Naive thymus-derived CD8-positive, alpha-beta T cell (primary cell): ENCODE measurements at regions not wholly inside any gene's neighbourhood (a gene's known extent, or its start where the extent isn't known, plus 50 kb on each side); places are given as distances from the start of the nearest gene placed in this dataset.

Experiments used
- ATAC-seq, 2 donors: fragments of 150-1000 bp; cut with Tn5 transposase in 1 of 2; sonication (Bioruptor Pico), chemical (Tn5 transposase) in 1 of 2; 1 replicate in 1 of 2; 2 replicates in 1 of 2; pipeline ENCODE4 v1.10.0; 2021; ENCODE audit warnings: mild to moderate bottlenecking in 2 of 2, moderate library complexity in 2 of 2
- POLR2A ChIA-PET: fragments of 350-600 bp; sonication (Branson Sonifier 250); formaldehyde crosslinking; loops from one replicate; lab custom pipeline; 2021; ENCODE audit warnings: antibody characterized with exemption; lab: Charles Lee
- DNase-seq, 10 donors: peaks; one replicate each; pipeline versions ENCODE4 v3.0.0 to v3.0.0-alpha.2; 2020 to 2022
- H3K27ac Mint-ChIP-seq, 10 donors: one replicate each; pipeline ENCODE4 v1.8.0; 2020 to 2022; ENCODE audit warnings: mild to moderate bottlenecking in 10 of 10, mixed read lengths in 10 of 10, moderate library complexity in 4 of 10, inconsistent platforms in 1 of 10
- H3K27me3 Mint-ChIP-seq, 5 donors: one replicate each; pipeline ENCODE4 v1.8.0; 2021 to 2022; ENCODE audit warnings: mixed read lengths in 5 of 5
- H3K36me3 Mint-ChIP-seq, 3 donors: one replicate each; pipeline ENCODE4 v1.8.0; 2020 to 2022; ENCODE audit warnings: mixed read lengths in 3 of 3, mild to moderate bottlenecking in 2 of 3, inconsistent platforms in 1 of 3
- H3K4me1 Mint-ChIP-seq, 4 donors: one replicate each; pipeline ENCODE4 v1.8.0; 2021 to 2022; ENCODE audit warnings: mixed read lengths in 4 of 4
- H3K4me3 Mint-ChIP-seq, 10 donors: one replicate each; pipeline ENCODE4 v1.8.0; 2020 to 2022; ENCODE audit warnings: mild to moderate bottlenecking in 10 of 10, mixed read lengths in 10 of 10, moderate library complexity in 6 of 10, inconsistent platforms in 1 of 10
- H3K9me3 Mint-ChIP-seq, 9 donors: one replicate each; pipeline ENCODE4 v1.8.0; 2020 to 2022; ENCODE audit warnings: mixed read lengths in 9 of 9, mild to moderate bottlenecking in 3 of 9, inconsistent platforms in 1 of 9, moderate library complexity in 1 of 9

DNA sequence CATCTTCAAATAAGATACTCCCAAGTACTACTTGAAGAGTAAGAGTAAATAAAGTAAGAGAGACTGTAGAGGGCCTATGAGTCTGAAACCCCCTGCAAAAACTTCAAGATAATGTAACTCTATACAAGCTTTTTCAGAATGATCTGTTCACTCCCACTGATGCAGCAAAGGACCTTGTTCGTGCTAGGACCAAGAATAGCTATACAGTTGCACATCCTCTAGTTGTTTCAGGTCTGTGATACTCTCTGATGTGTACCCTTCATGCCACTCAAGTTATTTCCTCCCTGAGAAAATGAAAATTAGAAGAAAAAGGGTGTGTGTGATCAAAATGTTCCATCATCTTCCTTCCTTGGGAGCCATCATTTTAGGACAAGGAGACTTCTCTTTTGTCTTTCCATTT, 204.4 kb downstream of the ALX1 start:
- H3K4me1 Mint-ChIP-seq = no peaks in the 10 kb centered on the region
- no peak overlapping the region for H3K27ac Mint-ChIP-seq
- DNase-seq (no peak), ATAC-seq (no peak)
- H3K36me3 Mint-ChIP-seq = no peaks in the 10 kb centered on the region
- peaks cover 0 to 2% (median 0%) of the 10 kb centered on the region in 9 donors for H3K9me3 Mint-ChIP-seq
- POLR2A ChIA-PET = no interaction called here
- no peak overlapping the region for H3K4me3 Mint-ChIP-seq
- H3K27me3 Mint-ChIP-seq = peaks cover 0 to 3% (median 0%) of the 10 kb centered on the region in 5 donors

DNA sequence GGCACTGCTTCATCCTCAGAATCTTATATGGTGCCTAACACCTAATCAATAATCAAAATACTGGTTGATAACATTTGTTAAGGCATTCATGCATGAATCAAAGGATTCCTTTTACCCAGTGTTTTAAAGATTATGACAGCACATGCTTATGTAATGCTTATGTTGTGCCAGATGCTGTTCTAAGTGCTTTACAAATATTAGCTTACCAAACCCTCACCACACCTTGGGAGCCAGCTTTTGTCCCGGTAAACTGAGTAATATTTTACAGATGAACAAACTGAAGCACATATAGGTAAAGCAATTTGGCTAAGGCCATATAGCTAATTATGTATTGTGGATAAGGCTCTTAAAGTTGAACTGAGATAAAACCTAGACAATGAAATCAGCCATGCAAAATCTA, 209.2 kb downstream of the ALX1 start:
- H3K27ac Mint-ChIP-seq = no peak overlapping the region
- ATAC-seq (no peak), DNase-seq (no peak)
- H3K4me3 Mint-ChIP-seq = no peak overlapping the region
- POLR2A ChIA-PET = no interaction called here
- no peaks in the 10 kb centered on the region for H3K4me1 Mint-ChIP-seq
- no peaks in the 10 kb centered on the region for H3K27me3 Mint-ChIP-seq
- H3K9me3 Mint-ChIP-seq = peaks cover 2 to 14% (median 5%) of the 10 kb centered on the region in 9 donors
- peaks cover 0 to 5% (median 0%) of the 10 kb centered on the region in 3 donors for H3K36me3 Mint-ChIP-seq

DNA sequence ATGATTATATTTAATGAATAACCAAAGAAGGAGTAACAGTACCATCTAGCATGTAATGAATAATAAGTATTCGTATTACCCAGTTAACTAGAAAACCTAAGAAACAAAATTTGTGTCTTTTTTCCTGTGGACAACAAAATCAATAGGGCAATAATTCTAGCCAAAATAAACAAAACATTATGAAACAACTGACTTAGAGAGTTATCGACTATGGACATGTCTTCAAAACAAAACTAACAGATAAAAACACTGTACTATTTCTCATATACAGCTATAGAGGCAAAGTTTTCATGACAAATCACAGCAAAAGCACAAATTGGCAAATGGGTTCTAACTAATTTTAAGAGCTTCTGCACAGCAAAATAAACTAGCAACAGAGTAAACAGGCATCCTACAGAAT, 224.1 kb downstream of the ALX1 start:
- no peak overlapping the region for H3K4me3 Mint-ChIP-seq
- peaks cover 0 to 12% (median 0%) of the 10 kb centered on the region in 9 donors for H3K9me3 Mint-ChIP-seq
- no peak for ATAC-seq
- POLR2A ChIA-PET = no interaction called here
- H3K27me3 Mint-ChIP-seq = no peaks in the 10 kb centered on the region
- H3K36me3 Mint-ChIP-seq = no peaks in the 10 kb centered on the region
- H3K27ac Mint-ChIP-seq = no peak overlapping the region
- DNase-seq = no peak
- H3K4me1 Mint-ChIP-seq = peaks cover 0 to 4% (median 0%) of the 10 kb centered on the region in 4 donors

DNA sequence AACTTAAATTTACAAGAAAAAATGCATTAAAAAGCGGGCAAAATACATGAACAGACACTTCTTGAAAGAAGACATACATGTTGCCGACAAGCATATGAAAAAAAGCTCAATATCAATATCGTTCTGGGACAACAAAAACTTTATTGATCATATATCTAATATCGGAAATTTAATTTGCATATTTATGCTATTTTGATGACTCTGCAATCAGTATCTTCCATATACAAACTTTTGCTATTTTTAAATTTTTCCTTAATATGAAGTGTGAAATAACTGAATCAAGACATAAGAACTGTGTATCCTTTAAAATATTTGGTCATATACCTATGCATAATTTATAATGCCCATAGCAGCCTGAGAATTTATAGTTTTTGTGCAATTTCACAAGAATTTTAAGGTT, 224.6 kb downstream of the ALX1 start:
- DNase-seq (no peak), ATAC-seq (no peak)
- no peaks in the 10 kb centered on the region for H3K27me3 Mint-ChIP-seq
- H3K27ac Mint-ChIP-seq = no peak overlapping the region
- H3K4me3 Mint-ChIP-seq = no peak overlapping the region
- no peaks in the 10 kb centered on the region for H3K36me3 Mint-ChIP-seq
- peaks cover 0 to 8% (median 0%) of the 10 kb centered on the region in 4 donors for H3K4me1 Mint-ChIP-seq
- H3K9me3 Mint-ChIP-seq = peaks cover 0 to 12% (median 0%) of the 10 kb centered on the region in 9 donors
- POLR2A ChIA-PET = no interaction called here

DNA sequence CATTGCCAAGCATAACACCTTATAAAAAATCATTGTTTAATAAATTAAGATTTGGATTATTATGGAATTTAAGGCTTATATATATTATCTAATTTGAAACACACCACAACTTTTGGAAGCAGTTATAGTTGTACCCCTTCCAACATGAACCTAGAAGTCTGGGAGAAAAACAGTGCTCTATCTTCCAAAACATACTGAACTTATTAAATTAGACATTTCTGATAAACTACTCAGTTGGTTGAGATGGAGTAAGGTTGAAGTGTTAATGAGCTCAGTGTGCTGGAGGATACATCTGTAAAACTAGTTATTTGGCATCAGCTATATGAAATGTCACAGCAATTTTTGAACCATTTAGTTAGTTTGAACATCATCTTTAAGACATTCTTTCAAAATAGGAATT, 227.4 kb downstream of the ALX1 start:
- H3K4me1 Mint-ChIP-seq = peaks cover 0 to 13% (median 0%) of the 10 kb centered on the region in 4 donors
- H3K27me3 Mint-ChIP-seq = no peaks in the 10 kb centered on the region
- ATAC-seq (no peak), DNase-seq (no peak)
- no peaks in the 10 kb centered on the region for H3K36me3 Mint-ChIP-seq
- H3K27ac Mint-ChIP-seq = no peak overlapping the region
- peaks cover 0 to 6% (median 0%) of the 10 kb centered on the region in 9 donors for H3K9me3 Mint-ChIP-seq
- POLR2A ChIA-PET = no interaction called here
- no peak overlapping the region for H3K4me3 Mint-ChIP-seq

DNA sequence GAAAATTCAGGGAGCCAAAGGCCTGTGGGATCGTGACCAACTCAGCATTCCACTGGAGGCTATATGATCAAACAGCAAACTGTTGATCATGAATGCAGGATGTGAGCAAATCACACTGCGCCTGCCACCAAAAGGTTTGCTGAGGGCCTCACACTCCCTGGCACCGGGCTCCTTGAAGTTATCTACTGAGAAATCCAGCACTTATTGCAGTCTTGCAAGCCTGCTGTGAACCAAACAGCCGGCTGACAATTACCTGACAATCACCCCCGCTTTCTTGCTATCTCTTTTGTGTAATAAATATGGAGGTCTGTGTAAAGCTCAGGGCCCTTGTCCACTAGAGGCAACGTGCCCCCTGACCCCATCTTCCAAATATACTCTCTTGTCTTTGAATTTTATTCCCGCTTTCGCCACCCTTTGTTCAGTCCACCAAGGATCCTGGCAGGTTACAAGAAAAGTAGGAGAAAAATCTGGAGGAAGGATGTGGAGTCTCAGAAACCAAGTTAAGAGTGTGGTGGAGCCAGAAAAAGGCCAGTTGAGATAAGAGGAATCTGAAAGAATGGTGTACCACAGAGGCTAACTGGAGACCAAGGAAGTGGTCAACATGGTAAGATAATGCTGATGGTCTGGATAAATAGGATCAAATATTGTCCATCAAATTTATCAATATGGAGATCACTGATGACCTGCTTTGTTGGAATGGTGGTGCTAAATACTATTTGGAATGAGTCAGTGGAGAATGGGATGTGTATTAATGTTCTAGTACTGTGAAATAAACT, 229.2 kb downstream of the ALX1 start:
- Mint-ChIP-seq H3K4me3 (no peak overlapping the region), H3K27me3 (no peaks in the 10 kb centered on the region), H3K9me3 (peaks cover 0 to 6% (median 0%) of the 10 kb centered on the region in 9 donors), H3K4me1 (peaks cover 0 to 13% (median 0%) of the 10 kb centered on the region in 4 donors), H3K27ac (no peak overlapping the region), H3K36me3 (no peaks in the 10 kb centered on the region)
- no peak for DNase-seq
- no peak for ATAC-seq
- POLR2A ChIA-PET = no interaction called here

DNA sequence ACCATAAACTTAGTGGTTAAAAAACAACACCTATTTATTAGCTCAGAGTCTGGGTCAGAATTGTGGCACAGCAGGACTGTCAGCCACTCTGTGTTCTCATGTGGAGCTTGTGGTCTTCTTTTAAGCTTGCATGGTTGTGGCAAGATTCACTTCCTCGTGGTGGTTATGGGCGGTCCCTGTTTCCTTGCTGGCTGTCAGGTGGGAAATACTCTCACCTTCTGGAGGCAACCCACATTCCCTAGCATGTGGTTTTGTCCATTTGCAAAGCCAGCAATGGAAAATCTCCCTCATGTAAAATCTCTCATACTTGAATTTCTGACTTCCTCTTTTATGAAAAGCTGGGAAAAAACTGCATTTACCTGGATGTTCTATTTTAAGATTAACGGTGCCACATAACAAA, 229.8 kb downstream of the ALX1 start:
- no peak overlapping the region for H3K27ac Mint-ChIP-seq
- DNase-seq (no peak), ATAC-seq (no peak)
- peaks cover 0 to 6% (median 0%) of the 10 kb centered on the region in 9 donors for H3K9me3 Mint-ChIP-seq
- no peaks in the 10 kb centered on the region for H3K36me3 Mint-ChIP-seq
- H3K27me3 Mint-ChIP-seq = no peaks in the 10 kb centered on the region
- no peak overlapping the region for H3K4me3 Mint-ChIP-seq
- POLR2A ChIA-PET = no interaction called here
- H3K4me1 Mint-ChIP-seq = peaks cover 0 to 13% (median 0%) of the 10 kb centered on the region in 4 donors

DNA sequence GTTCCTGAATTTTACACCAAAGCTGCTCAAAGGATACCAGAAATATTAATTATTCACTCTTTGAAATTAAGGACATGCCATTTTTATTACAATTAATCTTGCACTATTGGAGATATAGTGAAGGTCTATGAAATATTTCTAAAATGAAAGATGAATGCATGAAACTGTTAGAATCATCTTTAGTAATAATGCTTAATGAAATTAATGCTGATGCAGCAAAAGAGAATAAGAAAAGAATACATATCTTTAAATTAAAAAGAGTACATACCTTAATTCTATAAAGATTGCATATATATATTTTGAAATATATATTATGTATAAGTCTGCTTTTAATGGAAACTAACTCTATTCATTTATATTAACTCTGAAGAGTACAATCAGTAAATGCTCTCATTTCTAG, 236.0 kb downstream of the ALX1 start:
- no peaks in the 10 kb centered on the region for H3K36me3 Mint-ChIP-seq
- peaks cover 0 to 3% (median 0%) of the 10 kb centered on the region in 9 donors for H3K9me3 Mint-ChIP-seq
- no peak for DNase-seq
- ATAC-seq = no peak
- POLR2A ChIA-PET = no interaction called here
- no peaks in the 10 kb centered on the region for H3K27me3 Mint-ChIP-seq
- H3K4me1 Mint-ChIP-seq = no peaks in the 10 kb centered on the region
- H3K27ac Mint-ChIP-seq = no peak overlapping the region
- H3K4me3 Mint-ChIP-seq = no peak overlapping the region

DNA sequence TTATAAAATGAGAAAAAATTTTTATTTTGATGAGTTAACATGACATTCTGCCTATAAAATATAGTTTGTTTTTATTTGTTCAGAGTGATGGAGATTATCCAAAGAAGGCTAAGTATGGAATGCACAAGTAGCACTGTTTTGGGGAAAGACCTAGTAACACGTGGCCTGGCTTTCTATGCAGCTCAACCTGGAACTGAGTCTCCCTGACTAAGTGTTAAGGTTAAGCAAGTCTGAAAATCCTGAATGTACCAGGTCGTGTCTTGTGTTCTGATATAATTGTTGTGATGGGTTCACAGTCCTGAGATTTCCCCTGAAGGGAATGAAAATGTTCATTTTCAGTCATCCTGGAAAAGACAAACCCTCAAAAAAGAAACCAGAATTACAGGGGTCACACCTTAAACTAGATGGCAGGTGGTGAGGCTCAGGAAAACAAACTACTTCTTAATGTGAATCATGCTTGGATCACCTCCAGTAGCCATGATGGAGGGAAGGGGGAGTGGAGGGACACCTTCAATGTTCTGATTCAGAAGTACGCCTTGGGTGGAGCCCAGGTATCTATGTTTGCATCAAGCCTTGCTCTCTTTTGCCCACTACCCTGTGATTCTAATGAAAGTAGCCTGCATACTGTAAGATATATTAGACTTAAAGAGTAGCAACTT, 236.8 kb downstream of the ALX1 start:
- Mint-ChIP-seq H3K27ac (no peak overlapping the region), H3K4me1 (no peaks in the 10 kb centered on the region), H3K9me3 (peaks cover 0 to 3% (median 0%) of the 10 kb centered on the region in 9 donors), H3K36me3 (no peaks in the 10 kb centered on the region), H3K4me3 (no peak overlapping the region), H3K27me3 (no peaks in the 10 kb centered on the region)
- ATAC-seq (no peak), DNase-seq (no peak)
- POLR2A ChIA-PET = no interaction called here

DNA sequence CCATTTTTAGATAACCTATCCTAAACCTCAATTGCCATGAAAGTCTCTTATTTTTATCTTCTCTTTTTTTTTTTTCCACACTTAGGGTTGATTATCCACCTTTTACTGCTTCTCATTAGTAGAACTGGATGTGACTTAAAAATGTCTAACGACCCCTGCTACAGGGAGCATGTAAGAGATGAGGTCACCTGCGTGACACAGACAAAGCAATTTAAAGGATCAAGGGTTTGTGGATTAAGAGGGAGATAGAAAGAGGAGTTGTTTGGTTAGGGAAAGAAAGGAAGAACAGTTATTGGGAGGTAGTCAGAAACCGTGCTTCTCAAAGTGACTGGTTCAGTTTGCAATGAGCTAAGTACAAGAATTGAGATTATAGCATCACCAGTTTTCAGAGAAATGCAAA, 239.1 kb downstream of the ALX1 start:
- H3K27ac Mint-ChIP-seq = no peak overlapping the region
- H3K27me3 Mint-ChIP-seq = no peaks in the 10 kb centered on the region
- no peak overlapping the region for H3K4me3 Mint-ChIP-seq
- POLR2A ChIA-PET = no interaction called here
- H3K9me3 Mint-ChIP-seq = peaks cover 0 to 6% (median 0%) of the 10 kb centered on the region in 9 donors
- ATAC-seq (no peak), DNase-seq (no peak)
- no peaks in the 10 kb centered on the region for H3K36me3 Mint-ChIP-seq
- H3K4me1 Mint-ChIP-seq = no peaks in the 10 kb centered on the region

DNA sequence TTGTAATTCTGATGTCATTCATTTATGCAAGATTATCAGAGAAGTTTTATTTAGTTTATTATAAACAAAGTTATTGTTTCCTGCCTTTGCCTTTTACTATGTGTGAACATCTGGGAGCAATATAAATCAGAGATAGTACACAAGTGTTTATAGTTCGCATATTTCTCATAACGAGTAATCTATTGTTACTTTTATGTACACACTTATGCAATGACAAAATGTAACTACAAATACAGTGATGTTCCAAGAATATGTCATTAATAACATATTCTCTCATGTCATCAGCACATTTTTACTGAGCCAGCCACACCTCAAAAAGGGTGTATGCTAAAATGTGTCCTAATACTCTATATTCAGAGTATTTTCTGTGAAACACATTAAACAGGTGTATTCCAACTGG, 243.2 kb downstream of the ALX1 start:
- DNase-seq (no peak), ATAC-seq (no peak)
- Mint-ChIP-seq H3K4me3 (no peak overlapping the region), H3K4me1 (peaks cover 0 to 5% (median 0%) of the 10 kb centered on the region in 4 donors), H3K27ac (no peak overlapping the region), H3K27me3 (no peaks in the 10 kb centered on the region), H3K36me3 (no peaks in the 10 kb centered on the region), H3K9me3 (peaks cover 0 to 9% (median 0%) of the 10 kb centered on the region in 9 donors)
- POLR2A ChIA-PET = no interaction called here

DNA sequence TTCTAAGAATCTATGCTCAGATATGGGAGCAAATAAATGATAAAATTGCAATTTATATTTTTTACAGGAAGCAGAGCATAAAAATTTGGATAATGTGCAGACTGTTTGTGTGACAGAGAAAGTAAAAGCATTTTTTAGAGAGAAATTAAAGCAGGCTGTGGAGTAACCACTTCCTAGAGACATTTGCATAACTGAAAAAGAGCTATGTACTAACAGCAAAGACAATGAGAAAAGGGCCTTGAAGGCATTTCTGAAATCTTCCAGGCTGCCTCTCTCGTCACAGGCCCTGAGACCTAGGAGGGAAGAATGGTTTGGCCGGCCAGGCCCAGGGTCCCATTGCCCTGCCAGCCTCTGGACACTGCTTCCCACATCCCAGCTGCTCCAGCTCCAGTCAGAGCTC, 247.2 kb downstream of the ALX1 start:
- H3K4me3 Mint-ChIP-seq = no peak overlapping the region
- DNase-seq (no peak), ATAC-seq (no peak)
- H3K9me3 Mint-ChIP-seq = peaks cover 0 to 9% (median 0%) of the 10 kb centered on the region in 9 donors
- H3K27me3 Mint-ChIP-seq = no peaks in the 10 kb centered on the region
- POLR2A ChIA-PET = no interaction called here
- H3K27ac Mint-ChIP-seq = no peak overlapping the region
- no peaks in the 10 kb centered on the region for H3K36me3 Mint-ChIP-seq
- peaks cover 0 to 5% (median 0%) of the 10 kb centered on the region in 4 donors for H3K4me1 Mint-ChIP-seq

DNA sequence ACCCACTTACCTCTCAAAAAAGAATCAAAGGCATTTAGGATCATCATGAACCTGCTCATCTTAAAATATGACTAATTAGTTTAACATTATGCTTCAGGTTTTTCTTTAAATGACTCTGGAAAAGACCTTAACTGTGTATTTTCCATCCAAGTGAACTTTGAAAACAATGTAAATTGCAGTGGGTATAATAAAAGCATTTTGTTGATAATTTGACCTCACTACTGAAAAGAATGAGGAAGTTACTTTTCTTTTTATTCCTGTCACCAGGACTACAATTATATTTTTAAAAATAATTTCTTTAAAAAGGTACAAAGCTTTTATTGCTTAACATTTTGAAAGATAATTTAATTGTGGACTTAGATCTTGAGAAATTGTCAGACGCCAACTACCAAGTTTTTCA, 249.9 kb downstream of the ALX1 start:
- no peak overlapping the region for H3K27ac Mint-ChIP-seq
- ATAC-seq = no peak
- H3K36me3 Mint-ChIP-seq = peaks cover 0 to 4% (median 0%) of the 10 kb centered on the region in 3 donors
- H3K4me1 Mint-ChIP-seq = peaks cover 0 to 5% (median 0%) of the 10 kb centered on the region in 4 donors
- POLR2A ChIA-PET = no interaction called here
- no peak overlapping the region for H3K4me3 Mint-ChIP-seq
- H3K9me3 Mint-ChIP-seq = peaks cover 0 to 4% (median 0%) of the 10 kb centered on the region in 9 donors
- DNase-seq = no peak
- no peaks in the 10 kb centered on the region for H3K27me3 Mint-ChIP-seq
